ENCODE measurements at regions not wholly inside any gene's neighbourhood (a gene's known extent, or its start where the extent isn't known, plus 50 kb on each side); places are given as distances from the start of the nearest gene placed in this dataset.

- TF ChIP-seq, protein P1, sequence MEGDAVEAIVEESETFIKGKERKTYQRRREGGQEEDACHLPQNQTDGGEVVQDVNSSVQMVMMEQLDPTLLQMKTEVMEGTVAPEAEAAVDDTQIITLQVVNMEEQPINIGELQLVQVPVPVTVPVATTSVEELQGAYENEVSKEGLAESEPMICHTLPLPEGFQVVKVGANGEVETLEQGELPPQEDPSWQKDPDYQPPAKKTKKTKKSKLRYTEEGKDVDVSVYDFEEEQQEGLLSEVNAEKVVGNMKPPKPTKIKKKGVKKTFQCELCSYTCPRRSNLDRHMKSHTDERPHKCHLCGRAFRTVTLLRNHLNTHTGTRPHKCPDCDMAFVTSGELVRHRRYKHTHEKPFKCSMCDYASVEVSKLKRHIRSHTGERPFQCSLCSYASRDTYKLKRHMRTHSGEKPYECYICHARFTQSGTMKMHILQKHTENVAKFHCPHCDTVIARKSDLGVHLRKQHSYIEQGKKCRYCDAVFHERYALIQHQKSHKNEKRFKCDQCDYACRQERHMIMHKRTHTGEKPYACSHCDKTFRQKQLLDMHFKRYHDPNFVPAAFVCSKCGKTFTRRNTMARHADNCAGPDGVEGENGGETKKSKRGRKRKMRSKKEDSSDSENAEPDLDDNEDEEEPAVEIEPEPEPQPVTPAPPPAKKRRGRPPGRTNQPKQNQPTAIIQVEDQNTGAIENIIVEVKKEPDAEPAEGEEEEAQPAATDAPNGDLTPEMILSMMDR (IDR thresholded peaks at IDR 0.05) = no peak
- no peak for TF ChIP-seq POLR2A (IDR thresholded peaks at IDR 0.05)
These were observed 152.2 kb downstream of the DNAJB6 start for GRCh38 chr7:157488966-157489365.
